BLaER1 (cell line): ENCODE measurements at regions not wholly inside any gene's neighbourhood (a gene's known extent, or its start where the extent isn't known, plus 50 kb on each side); places are given as distances from the start of the nearest gene placed in this dataset.

Source experiments
- H3K27ac ChIP-seq: shearing (Covaris generic); formaldehyde crosslinking; 2 replicates; pipeline ENCODE4 v1.8.1; 2022
- H3K27me3 ChIP-seq: shearing (Covaris generic); formaldehyde crosslinking; 2 replicates; pipeline ENCODE4 v1.8.1; 2022
- H3K36me3 ChIP-seq: shearing (Covaris generic); formaldehyde crosslinking; 2 replicates; pipeline ENCODE4 v1.8.1; 2022
- H3K4me1 ChIP-seq: shearing (Covaris generic); formaldehyde crosslinking; 2 replicates; pipeline ENCODE4 v1.8.1; 2022
- H3K4me2 ChIP-seq: shearing (Covaris generic); formaldehyde crosslinking; 2 replicates; pipeline ENCODE4 v1.8.1; 2022
- H3K4me3 ChIP-seq: shearing (Covaris generic); formaldehyde crosslinking; 2 replicates; pipeline ENCODE4 v1.8.1; 2022
- H3K9ac ChIP-seq: shearing (Covaris generic); formaldehyde crosslinking; 2 replicates; pipeline ENCODE4 v1.8.1; 2022
- H3K9me3 ChIP-seq: shearing (Covaris generic); formaldehyde crosslinking; 2 replicates; pipeline ENCODE4 v1.8.1; 2022
- H4K20me1 ChIP-seq: shearing (Covaris generic); formaldehyde crosslinking; 2 replicates; pipeline ENCODE4 v1.8.1; 2022
- Cebpa-rat ChIP-seq: shearing (Covaris generic); IDR thresholded peaks from 2 replicates; pipeline ENCODE4 v1.8.1; 2022

GRCh38 chr3:103126115-103126514 lies 691.3 kb downstream of the ZPLD1 start:
- Histone ChIP-seq H3K4me2 (no peak overlapping the region), H3K9me3 (no peaks in the 10 kb centered on the region), H3K27ac (no peak overlapping the region), H3K27me3 (no peaks in the 10 kb centered on the region), H4K20me1 (no peaks in the 10 kb centered on the region), H3K4me1 (no peaks in the 10 kb centered on the region), H3K9ac (no peak overlapping the region), H3K4me3 (no peak overlapping the region), H3K36me3 (no peaks in the 10 kb centered on the region)
- no peak for TF ChIP-seq Cebpa-rat

- Histone ChIP-seq H3K4me2 (no peak overlapping the region), H3K9ac (no peak overlapping the region)
- no peak for TF ChIP-seq Cebpa-rat
These were observed 692.3 kb downstream of the ZPLD1 start for GRCh38 chr3:103127098-103127630.

GRCh38 chr3:103127737-103128136 lies 692.9 kb downstream of the ZPLD1 start:
- H3K9ac ChIP-seq, result no peak overlapping the region
- no peak overlapping the region for H3K4me3 ChIP-seq
- H3K9me3 ChIP-seq, result no peaks in the 10 kb centered on the region
- no peaks in the 10 kb centered on the region for H4K20me1 ChIP-seq
- H3K36me3 ChIP-seq, result no peaks in the 10 kb centered on the region
- no peak overlapping the region for H3K27ac ChIP-seq
- H3K4me1 ChIP-seq, result no peaks in the 10 kb centered on the region
- TF ChIP-seq Cebpa-rat, result no peak
- no peaks in the 10 kb centered on the region for H3K27me3 ChIP-seq
- H3K4me2 ChIP-seq, result no peak overlapping the region

More at GRCh38 chr3:103127098-103127630, 692.3 kb downstream of the ZPLD1 start:
- Histone ChIP-seq H3K36me3 (no peaks in the 10 kb centered on the region), H4K20me1 (no peaks in the 10 kb centered on the region), H3K4me3 (no peak overlapping the region), H3K9me3 (no peaks in the 10 kb centered on the region), H3K27me3 (no peaks in the 10 kb centered on the region), H3K27ac (no peak overlapping the region), H3K4me1 (no peaks in the 10 kb centered on the region)

- H4K20me1 ChIP-seq, result no peaks in the 10 kb centered on the region
- no peak overlapping the region for H3K4me2 ChIP-seq
These were observed 699.4 kb downstream of the ZPLD1 start for GRCh38 chr3:103134023-103134724.

GRCh38 chr3:103136621-103137020 lies 701.8 kb downstream of the ZPLD1 start:
- TF ChIP-seq Cebpa-rat, result no peak
- Histone ChIP-seq H3K36me3 (no peaks in the 10 kb centered on the region), H3K4me2 (no peak overlapping the region), H3K4me1 (no peaks in the 10 kb centered on the region), H3K9me3 (no peaks in the 10 kb centered on the region), H3K27me3 (no peaks in the 10 kb centered on the region), H4K20me1 (no peaks in the 10 kb centered on the region), H3K4me3 (no peak overlapping the region), H3K9ac (no peak overlapping the region), H3K27ac (no peak overlapping the region)

More at GRCh38 chr3:103134023-103134724, 699.4 kb downstream of the ZPLD1 start:
- H3K9me3 ChIP-seq, result no peaks in the 10 kb centered on the region
- H3K4me3 ChIP-seq, result no peak overlapping the region
- no peaks in the 10 kb centered on the region for H3K27me3 ChIP-seq
- no peak overlapping the region for H3K9ac ChIP-seq
- TF ChIP-seq Cebpa-rat, result no peak
- H3K36me3 ChIP-seq, result no peaks in the 10 kb centered on the region
- H3K4me1 ChIP-seq, result no peaks in the 10 kb centered on the region
- no peak overlapping the region for H3K27ac ChIP-seq

GRCh38 chr3:103137830-103138229 lies 703.0 kb downstream of the ZPLD1 start:
- TF ChIP-seq Cebpa-rat, result no peak
- Histone ChIP-seq H3K27me3 (no peaks in the 10 kb centered on the region), H3K27ac (no peak overlapping the region), H3K36me3 (no peaks in the 10 kb centered on the region), H4K20me1 (no peaks in the 10 kb centered on the region), H3K4me2 (no peak overlapping the region), H3K4me1 (no peaks in the 10 kb centered on the region), H3K9me3 (no peaks in the 10 kb centered on the region), H3K4me3 (no peak overlapping the region), H3K9ac (no peak overlapping the region)

GRCh38 chr3:103158183-103158582 lies 723.4 kb downstream of the ZPLD1 start:
- H3K4me3 ChIP-seq, result no peak overlapping the region
- no peak overlapping the region for H3K9ac ChIP-seq
- no peak for TF ChIP-seq Cebpa-rat
- H3K4me1 ChIP-seq, result no peaks in the 10 kb centered on the region
- H4K20me1 ChIP-seq, result no peaks in the 10 kb centered on the region
- no peak overlapping the region for H3K4me2 ChIP-seq
- no peaks in the 10 kb centered on the region for H3K9me3 ChIP-seq
- H3K27ac ChIP-seq, result no peak overlapping the region
- H3K36me3 ChIP-seq, result no peaks in the 10 kb centered on the region
- H3K27me3 ChIP-seq, result no peaks in the 10 kb centered on the region

GRCh38 chr3:103166890-103167289 lies 732.1 kb downstream of the ZPLD1 start:
- no peaks in the 10 kb centered on the region for H4K20me1 ChIP-seq
- H3K36me3 ChIP-seq, result no peaks in the 10 kb centered on the region
- no peak overlapping the region for H3K27ac ChIP-seq
- no peaks in the 10 kb centered on the region for H3K27me3 ChIP-seq
- H3K9me3 ChIP-seq, result no peaks in the 10 kb centered on the region
- H3K9ac ChIP-seq, result no peak overlapping the region
- H3K4me2 ChIP-seq, result no peak overlapping the region
- TF ChIP-seq Cebpa-rat, result no peak
- no peaks in the 10 kb centered on the region for H3K4me1 ChIP-seq
- H3K4me3 ChIP-seq, result no peak overlapping the region

- H3K9me3 ChIP-seq, result no peaks in the 10 kb centered on the region
- no peak overlapping the region for H3K27ac ChIP-seq
- H4K20me1 ChIP-seq, result no peaks in the 10 kb centered on the region
- H3K4me1 ChIP-seq, result no peaks in the 10 kb centered on the region
- H3K27me3 ChIP-seq, result no peaks in the 10 kb centered on the region
- no peaks in the 10 kb centered on the region for H3K36me3 ChIP-seq
- no peak overlapping the region for H3K9ac ChIP-seq
- no peak overlapping the region for H3K4me2 ChIP-seq
- no peak for TF ChIP-seq Cebpa-rat
- H3K4me3 ChIP-seq, result no peak overlapping the region
These were observed 733.0 kb downstream of the ZPLD1 start for GRCh38 chr3:103167850-103168249.

- no peaks in the 10 kb centered on the region for H3K27me3 ChIP-seq
- no peaks in the 10 kb centered on the region for H3K9me3 ChIP-seq
- H4K20me1 ChIP-seq, result no peaks in the 10 kb centered on the region
- TF ChIP-seq Cebpa-rat, result no peak
- H3K4me3 ChIP-seq, result no peak overlapping the region
- no peak overlapping the region for H3K4me2 ChIP-seq
- H3K4me1 ChIP-seq, result no peaks in the 10 kb centered on the region
- no peak overlapping the region for H3K27ac ChIP-seq
- no peak overlapping the region for H3K9ac ChIP-seq
- no peaks in the 10 kb centered on the region for H3K36me3 ChIP-seq
These were observed 734.5 kb downstream of the ZPLD1 start for GRCh38 chr3:103169289-103169688.
